ENCODE measurements at regions not wholly inside any gene's neighbourhood (a gene's known extent, or its start where the extent isn't known, plus 50 kb on each side); places are given as distances from the start of the nearest gene placed in this dataset.

DNA sequence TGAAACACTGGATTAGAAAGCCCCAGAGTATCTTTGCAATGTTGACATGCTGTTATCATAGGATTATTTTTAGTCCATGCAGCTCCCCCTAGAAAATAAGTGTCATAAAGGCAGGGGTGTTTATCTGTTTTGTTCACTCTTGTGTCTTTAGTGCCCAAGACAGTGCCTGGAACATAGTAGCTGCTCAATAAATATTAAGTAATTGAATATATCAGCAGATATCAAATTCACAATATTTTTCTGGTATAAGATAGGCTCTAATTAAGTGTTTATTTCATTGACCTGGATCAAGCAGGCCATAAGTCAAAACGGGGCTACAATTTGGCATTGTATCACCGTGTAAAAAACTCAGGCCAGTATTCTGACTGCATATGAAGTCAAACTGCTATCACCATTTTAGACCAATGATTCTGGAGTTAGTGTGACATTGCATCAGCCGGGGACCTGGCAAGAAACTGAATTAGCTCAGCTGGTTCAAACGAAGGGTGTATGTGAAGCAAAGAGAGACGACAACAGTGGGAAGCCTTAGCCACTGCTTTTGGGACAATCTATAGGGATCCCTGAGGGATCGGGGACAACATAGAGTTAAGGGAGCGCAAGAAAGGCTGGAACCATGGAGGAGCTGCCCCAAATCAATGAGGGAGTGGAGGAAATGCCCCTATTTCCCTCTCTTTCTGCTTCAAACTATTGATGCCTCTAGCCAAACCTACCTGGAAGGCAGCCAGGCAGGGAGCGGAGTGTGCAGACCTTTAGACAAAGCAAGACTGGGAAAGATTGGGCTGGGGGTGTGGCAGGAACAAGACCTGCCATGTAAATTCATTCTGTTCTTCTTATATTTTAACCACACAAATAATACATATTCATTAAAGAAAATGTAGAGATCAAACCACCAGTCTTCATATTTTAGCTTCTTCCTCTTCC lies 112.2 kb downstream of the PLEKHG1 start:
- no peak for DNase-seq (ENCODE audit: low read depth)

DNA sequence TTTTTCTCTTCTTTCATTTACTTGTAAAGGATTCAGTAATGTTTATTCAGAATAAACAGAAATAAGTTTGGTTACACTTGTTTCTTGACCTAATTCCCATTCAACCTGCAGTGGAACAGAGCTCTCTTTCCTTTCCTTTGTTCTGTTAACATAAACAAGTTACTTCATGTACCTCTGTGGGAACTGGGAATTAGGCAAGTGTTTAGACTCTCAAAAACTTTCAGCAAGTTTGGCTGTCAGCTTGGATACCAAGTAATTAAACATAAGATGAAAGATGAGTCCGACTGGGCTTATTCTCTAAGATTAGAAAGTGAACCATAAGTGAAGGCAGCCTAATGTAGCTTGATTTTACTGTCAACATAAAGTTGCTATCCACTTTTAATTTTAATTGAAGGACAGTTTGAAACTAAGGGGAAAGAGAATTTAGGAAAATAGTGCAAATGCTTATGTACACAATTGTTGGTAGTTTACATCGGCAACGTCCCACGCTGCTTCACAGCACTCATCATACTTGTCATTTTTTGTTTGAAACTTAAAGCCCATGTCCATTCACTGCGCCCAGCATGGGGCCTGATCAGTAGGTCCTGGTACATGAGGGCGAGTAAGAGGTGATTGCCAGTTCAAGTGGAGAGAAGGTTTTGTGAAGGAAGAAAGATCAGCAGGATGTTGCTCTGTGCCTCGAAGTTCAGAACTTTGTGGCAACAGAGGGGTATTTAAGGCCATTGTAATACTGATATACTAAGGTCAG lies 113.0 kb downstream of the PLEKHG1 start:
- DNase-seq (ENCODE audit: low read depth) = no peak

DNA sequence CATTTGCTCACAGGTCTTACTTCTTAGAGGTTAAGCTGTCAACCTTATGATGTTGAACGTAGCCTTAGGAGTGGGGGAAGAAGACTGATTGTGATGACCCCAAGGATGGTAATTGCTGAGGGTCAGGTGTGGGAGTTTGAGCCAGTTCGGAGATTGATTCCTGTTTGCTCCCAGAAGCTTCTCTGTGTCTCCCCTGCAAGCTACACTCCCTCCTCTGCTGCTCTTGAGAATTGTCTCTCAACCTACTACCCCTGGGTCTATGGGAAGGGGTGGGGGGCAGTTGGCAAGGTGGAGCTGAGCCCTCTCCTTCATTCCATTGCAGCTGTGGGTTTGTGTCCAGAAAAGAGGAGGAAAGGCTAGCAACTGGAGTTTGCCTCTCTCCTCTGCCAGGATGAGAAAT lies 113.8 kb downstream of the PLEKHG1 start:
- DNase-seq (ENCODE audit: low read depth) = no peak

DNA sequence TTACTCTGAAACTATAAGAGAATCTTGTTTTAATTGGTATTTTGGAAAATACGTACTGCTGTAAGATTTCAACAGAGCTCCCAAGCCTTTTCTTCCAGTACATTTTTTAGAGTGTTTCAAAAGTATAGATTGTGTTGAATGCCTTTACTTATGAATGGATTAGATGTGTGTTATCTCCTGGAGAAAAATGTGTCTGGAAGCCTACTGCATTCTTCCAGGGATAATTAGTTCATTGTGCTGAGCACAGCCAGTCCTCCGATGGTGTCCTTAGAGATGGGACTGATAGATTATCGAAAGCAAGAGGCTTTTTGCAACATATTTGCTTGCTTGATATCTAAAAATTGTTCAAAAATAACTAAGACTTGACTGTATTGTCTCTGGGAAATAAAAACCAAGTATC lies 114.2 kb downstream of the PLEKHG1 start:
- DNase-seq (ENCODE audit: low read depth) = no peak

DNA sequence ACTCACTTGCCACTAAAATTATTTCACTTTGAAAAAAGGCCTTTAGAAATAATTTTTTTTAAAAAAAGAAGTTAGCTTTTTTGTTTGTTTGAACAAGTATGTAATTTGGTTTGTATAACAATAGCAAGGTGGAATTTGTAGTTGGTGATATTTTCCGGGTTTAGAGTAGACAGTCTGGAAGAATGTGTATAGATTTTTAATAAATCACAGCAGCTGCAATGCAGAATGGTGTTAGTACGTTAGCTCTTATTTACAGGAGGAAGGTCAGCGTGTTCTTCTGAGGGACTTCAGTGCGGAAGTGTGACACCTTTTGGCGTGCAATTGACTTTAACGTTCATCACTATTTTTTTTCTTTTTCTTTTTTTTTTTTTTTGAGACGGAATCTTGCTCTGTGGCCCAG lies 115.4 kb downstream of the PLEKHG1 start:
- DNase-seq (ENCODE audit: low read depth) = no peak

DNA sequence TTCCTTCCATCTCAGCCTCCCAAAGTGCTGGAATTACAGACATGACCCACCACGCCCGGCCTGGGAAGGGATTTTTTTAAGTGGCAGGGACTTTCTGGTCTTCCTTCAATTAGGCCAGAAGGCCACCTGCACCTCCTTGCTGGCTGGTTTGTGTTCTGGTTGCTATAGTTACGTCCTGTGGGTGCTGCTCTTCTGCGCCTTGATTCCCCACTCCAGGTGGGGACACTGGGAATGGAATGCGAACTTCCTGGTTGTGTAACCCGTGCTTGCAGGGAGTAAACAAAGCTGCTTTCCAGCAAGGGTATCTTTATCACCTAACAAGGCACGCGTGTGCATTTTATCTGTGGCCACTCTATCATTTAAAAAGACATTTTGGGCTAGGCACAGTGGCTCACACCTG lies 117.7 kb downstream of the PLEKHG1 start:
- no peak for DNase-seq (ENCODE audit: low read depth)

DNA sequence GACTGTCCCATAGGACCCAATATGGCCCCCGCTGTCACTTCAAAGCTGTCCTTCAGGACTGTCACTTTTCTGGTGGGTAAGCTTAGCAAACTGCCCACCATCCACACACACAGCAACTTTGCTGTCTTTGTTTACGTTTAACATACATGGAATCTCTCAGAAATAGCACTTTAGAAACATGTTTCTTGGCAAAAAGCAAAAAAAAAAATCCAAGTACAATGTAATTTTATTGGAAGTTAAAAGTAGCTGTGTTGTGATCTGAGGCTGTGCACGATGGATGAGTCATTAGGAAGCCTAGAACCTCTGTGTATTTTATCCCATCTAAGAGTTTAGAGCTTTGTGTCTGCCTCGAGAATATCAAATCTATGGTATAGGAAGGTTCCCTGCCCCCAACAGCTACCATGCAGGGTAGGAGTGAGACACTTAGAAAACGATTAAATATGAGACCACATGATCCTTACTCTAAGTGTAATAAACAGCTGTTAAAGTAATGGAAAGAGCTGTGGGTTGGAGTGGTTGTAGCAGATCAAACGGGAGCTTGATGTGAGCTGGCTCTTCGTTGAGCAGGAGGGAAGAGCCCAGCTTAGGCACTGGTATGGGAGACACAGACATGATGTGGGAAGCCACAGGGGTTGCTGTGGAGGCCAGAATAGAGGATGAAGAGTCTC lies 119.5 kb downstream of the PLEKHG1 start:
- no peak for DNase-seq (ENCODE audit: low read depth)

DNA sequence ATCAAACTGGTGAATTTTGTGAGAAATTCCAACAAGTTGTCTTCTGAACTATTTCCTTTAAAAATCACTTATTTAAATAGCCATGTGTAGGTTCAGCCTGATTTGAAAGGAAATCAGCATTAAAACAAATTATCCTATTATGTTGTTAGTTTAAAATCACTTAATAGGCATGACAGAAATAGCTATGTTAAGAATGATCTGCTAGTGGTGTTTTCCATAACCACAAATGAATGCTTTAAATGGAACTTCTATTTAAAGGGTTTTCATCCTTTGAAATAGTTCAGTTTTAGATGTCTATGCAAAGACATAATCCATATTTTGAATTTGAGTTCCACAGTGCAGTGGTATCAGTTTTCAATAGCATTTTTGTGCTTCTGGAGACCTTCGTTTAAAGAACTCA lies 120.1 kb downstream of the PLEKHG1 start:
- DNase-seq (ENCODE audit: low read depth) = no peak

DNA sequence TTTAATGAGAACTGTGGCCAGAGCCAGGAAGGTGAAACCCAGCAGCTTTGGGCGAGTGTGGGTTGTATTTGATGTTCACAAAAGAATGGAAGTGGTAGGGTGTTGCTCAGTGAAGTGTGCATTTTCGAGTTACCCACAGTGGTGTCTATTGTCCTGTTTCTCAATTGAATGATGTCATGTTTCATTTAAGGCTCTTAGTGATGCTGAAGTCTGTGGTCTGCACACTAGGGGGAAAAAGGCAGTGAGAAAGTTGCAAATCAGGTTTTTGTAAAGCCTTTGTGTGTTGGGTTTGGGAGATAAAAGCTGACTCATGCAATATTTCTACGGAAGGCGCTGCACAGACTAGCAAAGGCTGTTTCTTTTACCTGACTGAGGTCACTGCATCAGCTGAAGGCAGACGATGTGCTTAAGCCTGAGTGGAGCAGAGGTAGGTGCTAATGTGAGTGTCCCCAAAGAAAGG lies 121.1 kb downstream of the PLEKHG1 start:
- DNase-seq (ENCODE audit: low read depth) = no peak

DNA sequence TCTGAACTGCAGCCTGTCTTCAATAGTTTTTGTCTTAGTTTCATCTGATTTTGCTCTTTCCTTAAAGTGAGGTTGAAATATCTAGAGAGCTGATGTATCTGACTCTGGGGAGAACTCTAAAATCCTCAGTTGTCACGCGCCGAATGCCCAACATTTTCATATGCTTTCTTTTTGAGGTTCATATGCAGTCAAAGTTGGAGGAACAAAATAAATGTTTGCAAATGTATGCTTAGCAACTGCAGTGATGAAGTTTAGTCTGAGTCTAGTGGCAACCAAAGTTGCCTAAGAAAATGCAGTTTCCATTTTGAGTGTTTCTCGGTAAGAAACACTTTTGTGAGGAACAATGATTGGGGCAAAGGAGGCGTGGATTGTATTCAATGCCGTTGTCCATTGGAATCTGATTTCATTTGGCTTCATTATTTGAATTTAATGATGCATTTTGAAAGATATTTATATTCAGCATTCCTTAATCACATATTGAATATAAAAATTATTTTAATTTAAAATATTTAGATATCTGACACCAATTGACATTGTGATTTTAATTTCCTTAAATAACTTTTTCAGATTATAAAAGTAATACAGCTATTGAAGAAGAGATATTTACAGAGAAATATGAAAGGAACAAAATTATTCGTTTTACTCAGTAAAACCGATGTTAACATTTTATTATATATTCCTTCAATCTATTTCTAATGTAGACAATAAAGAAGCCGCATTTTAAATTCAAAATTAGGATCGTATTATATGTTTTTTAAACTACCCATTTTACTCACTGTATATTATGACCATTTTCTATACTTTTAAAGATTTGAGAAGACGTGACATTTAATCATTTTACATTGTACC lies 122.0 kb downstream of the PLEKHG1 start:
- DNase-seq (ENCODE audit: low read depth) = no peak

DNA sequence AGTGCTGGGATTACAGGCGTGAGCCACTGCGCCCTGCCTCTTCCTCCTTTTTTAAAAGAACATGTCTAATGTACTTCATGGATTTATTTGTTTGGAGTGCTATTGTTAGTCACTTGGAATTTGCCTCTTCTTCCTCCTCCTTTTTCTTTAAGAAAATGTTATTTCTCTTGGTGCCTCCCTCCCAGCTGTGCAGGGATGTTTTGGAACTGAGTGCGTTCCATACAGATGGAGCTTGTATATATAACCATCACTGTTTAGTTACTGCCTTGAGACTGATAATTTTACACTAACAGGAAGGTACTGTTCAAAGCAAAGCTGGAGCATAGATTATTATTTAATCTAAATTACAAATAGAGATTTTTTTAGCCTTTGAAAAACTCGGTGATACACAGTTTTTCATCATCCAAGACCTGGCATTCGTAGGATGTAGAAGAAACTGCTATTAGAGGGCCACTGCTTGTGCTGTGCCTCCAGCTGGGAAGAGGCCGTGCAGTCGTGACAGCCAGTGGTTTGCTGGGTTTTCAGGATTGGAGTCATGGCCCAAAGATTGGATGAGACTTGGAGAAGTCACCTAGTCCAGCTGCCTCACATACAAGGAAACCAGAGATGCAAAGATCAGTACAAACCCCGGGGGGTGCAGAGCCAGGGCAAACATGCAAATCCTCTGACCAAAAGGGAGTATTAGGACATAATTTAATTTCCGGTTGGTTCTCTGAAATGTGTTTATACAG lies 123.1 kb downstream of the PLEKHG1 start:
- DNase-seq (ENCODE audit: low read depth) = no peak

DNA sequence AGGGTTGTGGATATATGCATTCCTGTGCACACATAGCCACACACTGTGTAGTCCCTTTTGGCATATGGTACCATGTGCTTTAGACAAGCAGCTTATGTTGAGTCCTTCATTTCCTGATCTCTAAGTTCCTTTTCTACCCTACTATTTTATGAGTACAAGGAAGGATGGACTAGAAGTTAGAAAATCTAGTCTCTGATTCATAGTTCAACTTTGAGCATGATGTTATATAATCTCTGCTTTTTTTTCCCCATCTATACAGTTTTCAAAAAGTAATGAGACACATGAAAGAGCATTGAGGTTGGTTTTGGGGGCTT lies 123.6 kb downstream of the PLEKHG1 start:
- no peak for DNase-seq (ENCODE audit: low read depth)

DNA sequence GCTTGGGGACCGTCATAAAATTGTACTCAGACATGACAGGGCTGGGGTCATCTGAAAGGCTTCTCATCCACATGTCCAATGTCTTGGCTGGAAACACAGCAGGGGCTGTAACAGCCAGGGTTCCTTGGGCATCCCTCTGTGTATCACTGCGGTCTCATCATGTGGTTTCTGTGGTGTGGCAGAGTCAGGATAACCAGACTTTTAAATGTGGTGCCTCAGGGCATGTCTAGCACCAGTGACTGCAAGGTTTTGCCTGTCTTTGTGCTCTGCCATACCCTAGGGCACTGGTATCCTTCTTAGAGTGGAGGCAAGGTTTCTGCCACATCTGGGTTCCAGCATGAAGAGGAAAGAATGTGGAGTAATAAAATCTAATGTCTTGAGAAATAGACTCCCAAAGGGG lies 124.2 kb downstream of the PLEKHG1 start:
- no peak for DNase-seq (ENCODE audit: low read depth)

DNA sequence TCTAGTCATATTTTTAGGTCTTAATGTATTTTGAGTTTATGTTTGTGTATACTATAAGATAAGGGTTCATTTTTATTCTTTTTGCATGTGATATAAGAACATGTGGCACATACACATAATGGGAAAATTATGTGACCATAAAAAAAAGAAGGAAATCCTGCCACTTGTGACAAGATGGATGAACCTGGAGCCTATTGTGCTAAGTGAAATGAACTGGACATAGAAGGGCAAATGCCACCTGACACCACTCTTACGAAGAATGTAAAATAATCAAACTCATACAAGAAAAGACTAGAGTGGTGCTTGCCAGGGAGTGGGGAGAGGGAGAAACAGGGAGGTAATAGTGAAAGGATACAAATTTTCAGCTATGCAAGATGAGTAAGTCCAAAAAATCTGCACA lies 126.1 kb downstream of the PLEKHG1 start:
- DNase-seq (ENCODE audit: low read depth) = no peak

DNA sequence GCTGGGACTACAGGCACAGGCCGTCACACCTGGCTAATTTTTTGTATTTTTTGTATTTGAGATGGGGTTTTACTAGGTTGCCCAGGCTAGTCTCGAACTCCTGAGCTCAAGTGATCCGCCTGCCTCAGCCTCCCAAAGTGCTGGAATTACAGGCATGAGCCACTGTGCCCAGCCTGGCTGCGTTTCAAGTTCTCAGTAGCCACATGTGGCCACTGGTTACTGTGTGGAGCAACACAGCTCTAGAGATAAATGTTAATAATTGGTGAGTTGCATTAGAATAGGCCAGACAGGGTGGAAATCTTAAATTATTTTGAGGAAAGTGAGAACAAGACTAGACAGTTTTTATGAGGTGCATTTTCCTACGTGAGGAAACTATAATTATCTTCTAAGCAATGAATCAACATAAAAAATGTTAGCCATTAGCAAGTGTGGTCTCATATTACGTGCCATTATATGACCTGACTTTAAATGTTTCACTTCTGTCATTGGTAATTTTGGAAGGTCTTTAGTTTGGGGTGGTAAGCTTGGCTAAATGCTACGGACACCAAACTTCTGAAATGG lies 129.6 kb downstream of the PLEKHG1 start:
- DNase-seq (ENCODE audit: low read depth) = no peak

DNA sequence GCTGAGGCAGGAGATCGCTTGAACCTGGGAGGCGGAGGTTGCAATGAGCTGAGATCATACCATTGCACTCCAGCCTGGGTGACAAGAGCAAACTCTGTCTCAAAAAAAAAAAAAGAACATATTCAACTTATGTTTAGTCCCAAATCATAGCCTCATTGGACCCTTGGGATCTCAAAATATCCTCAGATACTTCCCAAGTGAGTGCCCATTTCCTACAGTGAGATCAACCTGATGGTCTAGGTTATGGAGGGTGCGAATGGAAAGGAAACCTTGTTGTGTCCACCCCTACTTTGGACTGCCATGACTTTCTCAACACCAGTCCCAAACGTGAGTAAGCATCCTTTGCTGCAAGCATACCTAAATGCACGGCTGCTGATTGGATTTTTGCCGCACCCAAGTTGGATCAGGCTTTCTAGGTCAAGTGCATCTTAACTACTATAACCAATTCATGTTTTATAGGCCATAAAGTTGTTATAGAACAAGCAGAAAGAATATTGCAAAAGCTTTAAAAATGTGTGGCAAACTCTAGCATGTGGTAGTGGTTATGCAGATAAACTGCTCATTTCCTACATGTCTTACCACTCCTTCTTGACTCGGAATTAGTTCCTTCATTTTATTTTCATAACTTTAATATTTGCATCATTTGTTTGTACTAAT lies 131.2 kb downstream of the PLEKHG1 start:
- DNase-seq (ENCODE audit: low read depth) = no peak

DNA sequence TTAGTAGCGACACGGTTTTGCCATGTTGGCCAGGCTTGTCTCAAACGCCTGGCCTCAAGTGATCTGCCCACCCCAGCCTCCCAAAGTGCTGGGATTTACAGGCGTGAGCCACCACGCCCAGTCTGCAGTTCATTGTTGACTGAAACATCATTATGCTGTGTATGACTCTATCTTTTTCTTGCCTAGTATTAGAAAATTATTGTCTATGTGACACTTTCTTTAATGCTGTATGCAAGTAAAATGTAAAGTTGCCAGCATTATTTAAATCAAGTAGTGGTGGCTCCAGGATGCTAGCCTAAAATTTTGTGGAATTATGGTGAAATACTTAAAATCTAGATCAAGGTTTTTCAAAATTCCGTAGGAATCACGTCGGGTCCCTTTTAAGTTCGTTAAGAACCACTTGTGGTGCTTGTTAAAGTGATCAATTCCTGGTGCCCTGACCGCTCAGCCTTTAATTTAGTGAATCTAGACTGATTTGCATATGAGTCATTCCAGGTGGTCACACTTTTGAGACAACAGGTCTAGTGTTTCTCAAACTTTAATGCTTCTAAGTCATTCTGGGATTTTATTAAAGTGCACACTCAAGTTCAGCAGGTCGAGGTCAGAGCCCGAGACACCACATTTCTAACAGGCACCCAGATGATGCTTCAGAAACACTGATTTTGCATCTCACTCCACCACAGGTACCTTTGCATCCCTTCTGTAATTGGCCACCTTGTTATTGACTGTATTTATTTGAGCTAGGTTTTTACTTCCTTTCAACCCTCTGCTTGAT lies 132.6 kb upstream of the MTHFD1L start:
- DNase-seq (ENCODE audit: low read depth) = no peak

DNA sequence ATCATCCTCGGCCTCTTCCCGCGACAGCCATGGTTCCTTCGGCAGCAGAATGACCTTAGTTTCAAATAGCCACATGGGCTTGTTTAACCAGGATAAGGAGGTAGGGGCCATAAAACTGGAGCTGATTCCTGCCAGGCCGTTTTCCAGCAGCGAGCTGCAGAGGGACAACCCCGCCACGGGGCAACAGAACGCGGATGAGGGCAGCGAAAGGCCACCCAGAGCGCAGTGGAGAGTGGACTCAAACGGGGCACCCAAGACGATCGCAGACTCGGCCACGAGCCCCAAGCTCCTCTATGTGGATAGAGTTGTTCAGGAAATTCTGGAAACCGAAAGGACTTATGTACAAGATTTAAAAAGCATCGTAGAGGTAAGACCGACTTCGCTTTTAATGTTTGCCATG lies 131.8 kb upstream of the MTHFD1L start:
- no peak for DNase-seq (ENCODE audit: low read depth)

DNA sequence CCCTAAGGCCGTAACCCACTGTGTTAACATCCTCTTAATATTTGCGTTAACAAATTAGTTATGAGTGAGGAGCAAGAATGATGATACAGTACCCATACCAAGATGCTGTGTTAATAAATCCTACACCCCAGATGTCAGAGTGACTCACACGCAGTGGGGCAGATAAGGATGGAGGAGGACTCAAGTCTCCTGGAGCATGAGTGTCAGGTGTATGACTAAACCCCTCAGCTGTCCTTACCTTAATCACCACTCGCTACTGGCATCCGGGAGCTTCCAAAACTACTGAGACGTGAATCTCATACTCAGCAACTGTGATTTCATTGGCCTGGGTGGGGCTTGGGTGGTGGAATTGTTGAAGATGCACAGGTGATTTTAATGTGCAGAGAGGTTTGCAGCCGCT lies 131.3 kb upstream of the MTHFD1L start:
- no peak for DNase-seq (ENCODE audit: low read depth)

All from LHCN-M2 (cell line).